ENCODE measurements at regions not wholly inside any gene's neighbourhood (a gene's known extent, or its start where the extent isn't known, plus 50 kb on each side); places are given as distances from the start of the nearest gene placed in this dataset.

DNA sequence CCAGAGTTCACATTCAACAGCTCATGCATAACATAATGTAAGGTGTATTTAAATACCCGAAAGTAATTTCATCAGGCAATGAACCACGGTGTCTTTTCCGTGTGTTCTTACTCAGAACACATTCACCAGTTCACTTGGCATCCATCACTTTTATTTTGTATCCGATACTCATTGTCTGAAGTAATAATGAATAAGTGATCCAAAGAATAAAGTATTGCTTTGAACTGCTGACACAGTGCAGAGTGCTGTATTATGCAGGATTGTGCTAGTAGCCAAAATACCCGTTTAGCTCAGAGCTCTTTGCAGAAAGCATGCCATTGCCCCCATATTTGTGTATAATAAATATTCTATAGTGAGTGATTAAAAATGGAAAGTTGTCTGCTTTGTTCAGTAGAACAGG, 460.9 kb upstream of the KCNMB2 start:
- no peak overlapping the region for H3K4me3 ChIP-seq (ENCODE audit: low read depth, low read length)
- DNase-seq (ENCODE audit: low read depth): no peak
- TF ChIP-seq, protein P1, sequence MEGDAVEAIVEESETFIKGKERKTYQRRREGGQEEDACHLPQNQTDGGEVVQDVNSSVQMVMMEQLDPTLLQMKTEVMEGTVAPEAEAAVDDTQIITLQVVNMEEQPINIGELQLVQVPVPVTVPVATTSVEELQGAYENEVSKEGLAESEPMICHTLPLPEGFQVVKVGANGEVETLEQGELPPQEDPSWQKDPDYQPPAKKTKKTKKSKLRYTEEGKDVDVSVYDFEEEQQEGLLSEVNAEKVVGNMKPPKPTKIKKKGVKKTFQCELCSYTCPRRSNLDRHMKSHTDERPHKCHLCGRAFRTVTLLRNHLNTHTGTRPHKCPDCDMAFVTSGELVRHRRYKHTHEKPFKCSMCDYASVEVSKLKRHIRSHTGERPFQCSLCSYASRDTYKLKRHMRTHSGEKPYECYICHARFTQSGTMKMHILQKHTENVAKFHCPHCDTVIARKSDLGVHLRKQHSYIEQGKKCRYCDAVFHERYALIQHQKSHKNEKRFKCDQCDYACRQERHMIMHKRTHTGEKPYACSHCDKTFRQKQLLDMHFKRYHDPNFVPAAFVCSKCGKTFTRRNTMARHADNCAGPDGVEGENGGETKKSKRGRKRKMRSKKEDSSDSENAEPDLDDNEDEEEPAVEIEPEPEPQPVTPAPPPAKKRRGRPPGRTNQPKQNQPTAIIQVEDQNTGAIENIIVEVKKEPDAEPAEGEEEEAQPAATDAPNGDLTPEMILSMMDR (IDR thresholded peaks at IDR 0.05; ENCODE audit: low read depth, low read length, missing control alignments): no peak

GRCh38 chr3:178078953-178079352, 457.3 kb upstream of the KCNMB2 start:
- no peak overlapping the region for H3K4me3 ChIP-seq (ENCODE audit: low read depth, low read length)
- no peak for DNase-seq (ENCODE audit: low read depth)
- TF ChIP-seq, protein P1 (IDR thresholded peaks at IDR 0.05; ENCODE audit: low read depth, low read length, missing control alignments): no peak

GRCh38 chr3:178079966-178080365, 456.3 kb upstream of the KCNMB2 start:
- TF ChIP-seq, protein P1 (IDR thresholded peaks at IDR 0.05; ENCODE audit: low read depth, low read length, missing control alignments): no peak
- DNase-seq (ENCODE audit: low read depth): no peak
- H3K4me3 ChIP-seq (ENCODE audit: low read depth, low read length): no peak overlapping the region

GRCh38 chr3:178082326-178082906, 453.8 kb upstream of the KCNMB2 start:
- no peak for DNase-seq (ENCODE audit: low read depth)
- TF ChIP-seq, protein P1 (IDR thresholded peaks at IDR 0.05; ENCODE audit: low read depth, low read length, missing control alignments): no peak
- no peak overlapping the region for H3K4me3 ChIP-seq (ENCODE audit: low read depth, low read length)

DNA sequence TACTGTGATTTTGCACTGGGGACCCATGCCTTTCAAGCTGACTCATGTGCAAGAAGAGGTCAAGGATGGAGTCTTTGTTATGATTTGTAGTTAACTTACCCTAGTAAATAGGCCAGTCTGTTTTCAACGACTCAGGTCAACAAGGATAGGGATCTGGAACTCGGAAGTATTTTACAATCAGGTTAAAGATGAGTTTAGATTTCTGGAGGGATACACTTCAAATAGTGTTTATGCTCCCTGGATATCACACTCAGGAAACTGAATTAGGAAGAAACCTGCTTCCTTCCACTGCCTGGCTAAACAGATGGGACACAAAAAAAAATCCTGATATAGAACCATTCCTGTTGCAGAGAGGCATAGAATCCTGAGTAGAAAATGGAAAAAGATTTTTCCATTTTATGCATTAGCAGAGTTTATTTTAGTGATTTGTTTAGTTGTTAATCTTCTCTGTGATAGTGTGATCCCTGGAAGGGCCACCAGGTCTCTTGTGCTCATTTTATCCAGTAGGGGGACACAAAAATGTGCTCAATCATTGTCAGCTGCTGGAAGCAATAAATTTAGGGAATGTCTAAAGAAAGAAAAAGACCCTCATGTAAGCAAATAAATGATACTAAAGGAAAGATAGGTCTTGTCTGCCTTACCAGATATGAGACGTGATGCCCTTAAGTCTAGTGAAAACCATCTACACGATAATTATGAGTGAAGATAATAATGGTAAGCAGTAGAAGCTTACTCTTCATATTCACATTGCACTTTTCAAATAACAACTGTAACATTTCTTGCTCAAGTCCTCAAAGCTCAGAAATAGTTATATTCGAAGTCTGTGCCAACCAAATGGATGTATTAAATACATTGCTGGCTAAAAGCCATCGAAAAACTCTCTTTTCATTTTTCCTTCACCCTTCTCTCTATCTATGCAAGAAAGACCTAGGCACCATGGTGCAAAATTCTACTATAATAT, 452.1 kb upstream of the KCNMB2 start:
- no peak overlapping the region for H3K4me3 ChIP-seq (ENCODE audit: low read depth, low read length)
- TF ChIP-seq, protein P1 (IDR thresholded peaks at IDR 0.05; ENCODE audit: low read depth, low read length, missing control alignments): peak; percentile 35
- no peak for DNase-seq (ENCODE audit: low read depth)

- TF ChIP-seq, protein P1 (IDR thresholded peaks at IDR 0.05; ENCODE audit: low read depth, low read length, missing control alignments): no peak
- DNase-seq (ENCODE audit: low read depth): no peak
- H3K4me3 ChIP-seq (ENCODE audit: low read depth, low read length): no peak overlapping the region
Observed at GRCh38 chr3:178084938-178085816, 451.1 kb upstream of the KCNMB2 start.

Data from GM12864 (cell line).